ENCODE measurements at regions not wholly inside any gene's neighbourhood (a gene's known extent, or its start where the extent isn't known, plus 50 kb on each side); places are given as distances from the start of the nearest gene placed in this dataset.
A peak's percentile ranks its signal among the peaks of the same experiment; 100 is the strongest.
"Not testable (repeated sequence)": the region's sequence is repeated elsewhere in the genome, so short reads cannot be mapped to it uniquely, and the experiment has no call there.

GRCh38 chr6:145091586-145092142, 643.7 kb downstream of the EPM2A start:
- WGBS, 5 donors = 46 to 59% (median 50%) methylated on average over 2 of the region's 2 CpGs
- no peaks in the 10 kb centered on the region for H3K4me1 ChIP-seq
- H3K9me3 ChIP-seq = peaks cover 0 to 3% (median 0%) of the 10 kb centered on the region in 4 donors
- intact Hi-C loops (cut with DNase I; ENCODE audit: low total_unique reads) = no loop called here
- TF ChIP-seq POLR2A (IDR thresholded peaks at IDR 0.05) (no peak), POLR2AphosphoS5 (IDR thresholded peaks at IDR 0.05) (no peak), EP300 (IDR thresholded peaks at IDR 0.05) (no peak), CTCF (IDR thresholded peaks at IDR 0.05) (no peak)
- no peak overlapping the region for H3K27ac ChIP-seq
- no peak overlapping the region for H3K4me3 ChIP-seq
- DNase-seq = peak in 1 of 2 donors; percentile 8
- H3K36me3 ChIP-seq = no peaks in the 10 kb centered on the region
- no peaks in the 10 kb centered on the region for H3K27me3 ChIP-seq

- intact Hi-C loops (cut with DNase I; ENCODE audit: low total_unique reads) = no loop called here
- no peak overlapping the region for H3K4me3 ChIP-seq
- no peaks in the 10 kb centered on the region for H3K4me1 ChIP-seq
- H3K27me3 ChIP-seq = no peaks in the 10 kb centered on the region
- WGBS, 5 donors = 78 to 90% (median 86%) methylated on average over 4 of the region's 4 CpGs
- H3K9me3 ChIP-seq = peaks cover 0 to 12% (median 4%) of the 10 kb centered on the region in 4 donors
- no peaks in the 10 kb centered on the region for H3K36me3 ChIP-seq
- DNase-seq = no peak
- TF ChIP-seq CTCF (IDR thresholded peaks at IDR 0.05) (no peak), POLR2A (IDR thresholded peaks at IDR 0.05) (no peak), EP300 (IDR thresholded peaks at IDR 0.05) (no peak), POLR2AphosphoS5 (IDR thresholded peaks at IDR 0.05) (no peak)
- H3K27ac ChIP-seq = no peak overlapping the region
These were observed 642.8 kb downstream of the EPM2A start for GRCh38 chr6:145092554-145092953.

GRCh38 chr6:145093226-145093625, 642.1 kb downstream of the EPM2A start:
- Histone ChIP-seq H3K36me3 (no peaks in the 10 kb centered on the region), H3K9me3 (peaks cover 0 to 18% (median 9%) of the 10 kb centered on the region in 4 donors), H3K27ac (no peak overlapping the region), H3K4me3 (no peak overlapping the region), H3K4me1 (no peaks in the 10 kb centered on the region), H3K27me3 (no peaks in the 10 kb centered on the region)
- WGBS, 5 donors = 82 to 91% (median 85%) methylated on average over 2 of the region's 2 CpGs
- no peak for DNase-seq
- intact Hi-C loops (cut with DNase I; ENCODE audit: low total_unique reads) = no loop called here
- TF ChIP-seq CTCF (IDR thresholded peaks at IDR 0.05) (no peak), POLR2A (IDR thresholded peaks at IDR 0.05) (no peak), EP300 (IDR thresholded peaks at IDR 0.05) (no peak), POLR2AphosphoS5 (IDR thresholded peaks at IDR 0.05) (no peak)

GRCh38 chr6:145096846-145097245, 638.5 kb downstream of the EPM2A start:
- no peak overlapping the region for H3K27ac ChIP-seq
- no peak for DNase-seq
- intact Hi-C loops (cut with DNase I; ENCODE audit: low total_unique reads) = no loop called here
- TF ChIP-seq POLR2AphosphoS5 (IDR thresholded peaks at IDR 0.05) (no peak), POLR2A (IDR thresholded peaks at IDR 0.05) (no peak), EP300 (IDR thresholded peaks at IDR 0.05) (no peak), CTCF (IDR thresholded peaks at IDR 0.05) (no peak)
- peaks cover 0 to 28% (median 12%) of the 10 kb centered on the region in 4 donors for H3K9me3 ChIP-seq
- H3K36me3 ChIP-seq = no peaks in the 10 kb centered on the region
- WGBS, 5 donors = 70 to 75% (median 72%) methylated on average over 1 of the region's 1 CpG; no CpG with 5 or more reads in 1 of the 5 donors
- H3K27me3 ChIP-seq = no peaks in the 10 kb centered on the region
- no peak overlapping the region for H3K4me3 ChIP-seq
- no peaks in the 10 kb centered on the region for H3K4me1 ChIP-seq

GRCh38 chr6:145098127-145098526, 637.2 kb downstream of the EPM2A start:
- H3K9me3 ChIP-seq = peaks cover 0 to 28% (median 12%) of the 10 kb centered on the region in 4 donors
- H3K27ac ChIP-seq; DNase-seq; H3K36me3 ChIP-seq; H3K4me1 ChIP-seq; H3K4me3 ChIP-seq; intact Hi-C loops (cut with DNase I; ENCODE audit: low total_unique reads); H3K27me3 ChIP-seq: not testable (repeated sequence)
- 74 to 83% (median 80%) methylated on average over 6 of the region's 6 CpGs for WGBS, 5 donors
